HepG2 (cell line): ENCODE measurements at regions not wholly inside any gene's neighbourhood (a gene's known extent, or its start where the extent isn't known, plus 50 kb on each side); places are given as distances from the start of the nearest gene placed in this dataset.

Experiments used
- ATAC-seq: fragments of 200-7000 bp; cut with Tn5 transposase; 3 replicates; pipeline ENCODE4 v1.9.1; 2020; ENCODE audit warnings: mild to moderate bottlenecking, moderate library complexity
- BruUV-seq: library from RNA; stranded (reverse); fragments of 400-500 nt; replicated peaks from 2 replicates; lab custom pipeline; 2021; lab: Mats Ljungman, UMichigan
- CTCF ChIA-PET: fragments of 300-600 bp; formaldehyde crosslinking; extraction: SDS; loops from one replicate; lab custom pipeline; 2021; ENCODE audit warnings: low total read pairs, inconsistent platforms, low intra/inter-chr PET ratio; lab: Yijun Ruan, JAX
- POLR2A ChIA-PET: fragments of 350-600 bp; sonication (Branson Sonifier 250); formaldehyde crosslinking; loops from one replicate; lab custom pipeline; 2020; ENCODE audit warnings: antibody characterized with exemption, inconsistent platforms; lab: Yijun Ruan, JAX
- DNase-seq: peaks from one replicate; pipeline ENCODE4 v3.0.0-alpha.2; 2015; ENCODE audit warnings: low spot score
- FAIRE-seq: peaks from 3 replicates; lab custom pipeline; 2011; peaks lifted over from hg19 to GRCh38; lab: Jason Lieb, UNC
- H2AFZ ChIP-seq: one replicate; pipeline ENCODE4 v1.6.1; 2011; ENCODE audit warnings: low read length, inconsistent platforms
- H3K27ac ChIP-seq: fragments of 300-600 bp; 3 replicates; pipeline ENCODE4 v1.8.0; 2011; ENCODE audit warnings: mixed run types, mild to moderate bottlenecking, mixed read lengths, low read length, inconsistent platforms; ENCODE audit not compliant: insufficient read depth; ENCODE audit errors: extremely low read length
- H3K27me3 ChIP-seq, 2 experiments: fragments of 200-600 bp in 1 of 2; 2 replicates in 1 of 2; 3 replicates in 1 of 2; pipeline versions ENCODE4 v1.6.0 to v1.8.0; 2011; ENCODE audit warnings: low read length in 2 of 2, mild to moderate bottlenecking in 2 of 2, moderate library complexity in 2 of 2, inconsistent platforms in 1 of 2; ENCODE audit not compliant: insufficient read depth in 2 of 2, control insufficient read depth in 1 of 2
- H3K36me3 ChIP-seq, 2 experiments: fragments of 200-600 bp in 1 of 2; replicated peaks in 1 of 2; 2 replicates in 1 of 2; 3 replicates in 1 of 2; pipeline versions ENCODE4 v1.5.1 to v1.8.0; 2011; ENCODE audit warnings: low read length in 2 of 2, inconsistent platforms in 1 of 2; ENCODE audit not compliant: insufficient read depth in 2 of 2, control insufficient read depth in 1 of 2
- H3K4me1 ChIP-seq: 2 replicates; pipeline ENCODE4 v1.5.1; 2012; ENCODE audit warnings: low read length, inconsistent platforms; ENCODE audit not compliant: insufficient read depth
- H3K4me2 ChIP-seq: 2 replicates; pipeline ENCODE4 v1.6.0; 2011; ENCODE audit warnings: low read depth, low read length, inconsistent platforms
- H3K4me3 ChIP-seq, 3 experiments: fragments of 200-600 bp in 1 of 3; sonication (generic), shearing (Covaris generic) in 1 of 3; replicated peaks in 1 of 3; 2 replicates each; pipeline ENCODE4 v1.5.1; 2011 to 2016; ENCODE audit warnings: low read length in 3 of 3, inconsistent platforms in 2 of 3, low read depth in 2 of 3, mild to moderate bottlenecking in 2 of 3, control low read depth in 1 of 3, mixed read lengths in 1 of 3; ENCODE audit not compliant: insufficient read depth in 1 of 3
- H3K79me2 ChIP-seq: one replicate; pipeline ENCODE4 v1.6.1; 2011; ENCODE audit warnings: low read length, inconsistent platforms; ENCODE audit not compliant: insufficient read depth
- H3K9ac ChIP-seq: 2 replicates; pipeline ENCODE4 v1.6.0; 2011; ENCODE audit warnings: mild to moderate bottlenecking, low read depth, low read length, inconsistent platforms; ENCODE audit not compliant: insufficient read depth
- H3K9me3 ChIP-seq: 2 replicates; pipeline ENCODE4 v1.5.1; 2012; ENCODE audit warnings: mild to moderate bottlenecking, low read length
- H4K20me1 ChIP-seq: 2 replicates; pipeline ENCODE4 v1.6.0; 2011; ENCODE audit warnings: inconsistent platforms, mild to moderate bottlenecking, low read length, moderate library complexity; ENCODE audit not compliant: insufficient read depth
- CBX5 ChIP-seq: sonication (generic); formaldehyde crosslinking; IDR thresholded peaks from 2 replicates; pipeline ENCODE4 v1.4.0; 2020; ENCODE audit warnings: missing genetic modification reagents, borderline replicate concordance
- CREM ChIP-seq, 2 experiments: sonication (generic) in 1 of 2; formaldehyde crosslinking in 1 of 2; IDR thresholded peaks; 2 replicates each; pipeline versions ENCODE4 v1.4.0 to v1.6.1; 2016 to 2020; ENCODE audit warnings: antibody characterized with exemption in 1 of 2, mild to moderate bottlenecking in 1 of 2, missing genetic modification reagents in 1 of 2
- THYN1 ChIP-seq: sonication (generic); formaldehyde crosslinking; IDR thresholded peaks from 2 replicates; pipeline ENCODE4 v1.8.1; 2023; ENCODE audit warnings: low read depth, mild to moderate bottlenecking, moderate library complexity, missing genetic modification reagents, borderline replicate concordance
- WGBS: methylation state at CpG from one replicate; pipeline ENCODE4 v1.1.6; 2017; ENCODE audit warnings: low lambda C conversion rate; 5-methylcytosine and 5-hydroxymethylcytosine counted together
- in situ Hi-C: cut with HindIII; loops from 2 replicates; pipeline ENCODE4 v1.10.0; 2017; ENCODE audit warnings: low pct_unique_long_range_greater_than_20kb; ENCODE audit not compliant: extremely low pct_ligation_motif_present
- intact Hi-C: fragments of 100-400 bp; cut with micrococcal nuclease; formaldehyde crosslinking; loops from one replicate; pipeline ENCODE4 v1.10.0; 2022; ENCODE audit not compliant: unreplicated experiment
- TF ChIP-seq, protein P1 (sequence below): sonication (generic); IDR thresholded peaks from 2 replicates; pipeline ENCODE4 v1.6.1; 2016; ENCODE audit warnings: low read depth, borderline replicate concordance
- TF ChIP-seq, protein P2 (sequence below): IDR thresholded peaks from 2 replicates; pipeline ENCODE4 v1.6.1; 2016; ENCODE audit warnings: missing compliant biosample characterization, missing genetic modification reagents, borderline replicate concordance

DNA sequence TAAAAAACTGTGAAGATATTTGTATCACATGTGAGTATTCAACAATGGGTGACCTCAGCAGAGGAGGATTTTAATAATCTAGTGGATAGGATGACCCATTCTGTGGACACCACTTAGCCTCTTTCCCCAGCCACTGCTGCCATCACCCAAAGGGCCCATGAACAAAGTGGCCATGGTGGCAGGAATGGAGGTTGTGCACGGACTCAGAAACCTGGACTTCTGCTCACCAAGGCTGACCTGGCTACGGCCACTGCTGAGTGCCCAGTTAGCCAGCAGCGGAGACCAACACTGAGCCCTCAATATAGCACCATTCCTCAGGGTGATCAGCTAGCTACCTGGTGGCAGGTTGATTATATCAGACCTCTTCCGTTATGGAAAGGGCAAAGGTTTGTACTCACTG is 1410.4 kb upstream of the CDH9 start:
- DNase-seq (no peak), FAIRE-seq (no peak), ATAC-seq (no peak)
- WGBS: 20% methylated on average over 2 of the region's 4 CpGs
- Histone ChIP-seq H3K4me1 (no peaks in the 10 kb centered on the region), H3K27me3 (no peaks in the 10 kb centered on the region), H3K4me3 (no peak overlapping the region), H3K9me3 (no peaks in the 10 kb centered on the region), H3K9ac (no peak overlapping the region), H3K79me2 (no peaks in the 10 kb centered on the region), H3K4me2 (no peak overlapping the region), H2AFZ (no peak overlapping the region), H3K27ac (no peak overlapping the region), H4K20me1 (no peaks in the 10 kb centered on the region), H3K36me3 (no peaks in the 10 kb centered on the region)
- BruUV-seq: no TSS peak
- TF ChIP-seq, protein P1, sequence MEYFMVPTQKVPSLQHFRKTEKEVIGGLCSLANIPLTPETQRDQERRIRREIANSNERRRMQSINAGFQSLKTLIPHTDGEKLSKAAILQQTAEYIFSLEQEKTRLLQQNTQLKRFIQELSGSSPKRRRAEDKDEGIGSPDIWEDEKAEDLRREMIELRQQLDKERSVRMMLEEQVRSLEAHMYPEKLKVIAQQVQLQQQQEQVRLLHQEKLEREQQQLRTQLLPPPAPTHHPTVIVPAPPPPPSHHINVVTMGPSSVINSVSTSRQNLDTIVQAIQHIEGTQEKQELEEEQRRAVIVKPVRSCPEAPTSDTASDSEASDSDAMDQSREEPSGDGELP: no peak
- TF ChIP-seq, protein P2, sequence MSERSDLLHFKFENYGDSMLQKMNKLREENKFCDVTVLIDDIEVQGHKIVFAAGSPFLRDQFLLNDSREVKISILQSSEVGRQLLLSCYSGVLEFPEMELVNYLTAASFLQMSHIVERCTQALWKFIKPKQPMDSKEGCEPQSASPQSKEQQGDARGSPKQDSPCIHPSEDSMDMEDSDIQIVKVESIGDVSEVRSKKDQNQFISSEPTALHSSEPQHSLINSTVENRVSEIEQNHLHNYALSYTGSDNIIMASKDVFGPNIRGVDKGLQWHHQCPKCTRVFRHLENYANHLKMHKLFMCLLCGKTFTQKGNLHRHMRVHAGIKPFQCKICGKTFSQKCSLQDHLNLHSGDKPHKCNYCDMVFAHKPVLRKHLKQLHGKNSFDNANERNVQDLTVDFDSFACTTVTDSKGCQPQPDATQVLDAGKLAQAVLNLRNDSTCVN: no peak
- TF ChIP-seq CREM (IDR thresholded peaks at IDR 0.05) (no peak), CREM (CRISPR knock-in tag; IDR thresholded peaks at IDR 0.05) (no peak), THYN1 (CRISPR knock-in tag) (no peak)
- ChIA-PET CTCF (no interaction called here), POLR2A (no interaction called here)
- intact Hi-C loops: no loop called here
- in situ Hi-C loops: no loop called here

DNA sequence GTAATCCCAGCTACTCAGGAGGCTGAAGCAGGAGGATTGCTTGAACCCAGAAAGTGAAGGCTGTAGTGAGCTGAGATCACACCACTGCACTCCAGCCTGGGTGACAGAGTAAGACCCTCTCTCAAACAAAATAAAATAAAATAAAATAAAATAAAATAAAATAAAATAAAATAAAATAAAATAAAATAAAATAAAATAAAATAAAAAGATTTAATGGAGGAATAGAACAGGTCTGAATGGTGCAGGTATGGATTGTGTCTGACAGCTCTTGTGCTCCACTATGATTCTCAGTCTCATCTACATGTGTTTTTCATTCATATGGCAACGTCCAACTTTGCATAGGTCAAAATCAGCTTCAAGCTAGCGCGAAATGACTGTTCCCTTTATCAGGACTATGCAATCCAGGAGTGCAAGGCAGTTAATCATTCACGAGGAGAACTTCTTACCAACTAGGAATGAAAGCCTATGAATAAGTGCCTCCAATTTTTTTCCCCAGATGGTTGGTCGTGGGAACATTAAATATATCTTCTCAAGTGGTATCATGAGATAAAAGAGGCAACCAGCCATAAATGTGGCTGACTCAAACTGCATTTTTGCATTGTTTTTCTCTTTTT is 1392.3 kb upstream of the CDH9 start:
- no peak for ATAC-seq
- Histone ChIP-seq H3K9me3 (peaks cover 16% of the 10 kb centered on the region; the same call in 1 of the 2 replicates), H3K79me2 (no peaks in the 10 kb centered on the region), H4K20me1 (no peaks in the 10 kb centered on the region), H3K4me2 (no peak overlapping the region), H3K9ac (no peak overlapping the region), H3K27ac (no peak overlapping the region), H3K36me3 (no peaks in the 10 kb centered on the region), H3K27me3 (no peaks in the 10 kb centered on the region; a peak in 1 of 5 replicates), H3K4me1 (no peaks in the 10 kb centered on the region), H3K4me3 (no peak overlapping the region), H2AFZ (no peak overlapping the region)
- no peak for FAIRE-seq
- BruUV-seq: no TSS peak
- WGBS: 0% methylated on average over 5 of the region's 5 CpGs
- intact Hi-C loops (no loop called here), in situ Hi-C loops (no loop called here)
- ChIA-PET POLR2A (no interaction called here), CTCF (no interaction called here)
- DNase-seq: no peak
- TF ChIP-seq, protein P1: no peak
- no peak for TF ChIP-seq CBX5 (CRISPR knock-in tag)
